GM21723 (cell line): ENCODE measurements at regions not wholly inside any gene's neighbourhood (a gene's known extent, or its start where the extent isn't known, plus 50 kb on each side); places are given as distances from the start of the nearest gene placed in this dataset.

Source experiments
- ATAC-seq: cut with Tn5 transposase; IDR thresholded peaks from one replicate; pipeline ENCODE4 v1.9.1; 2021; ENCODE audit warnings: mild to moderate bottlenecking, moderate library complexity; ENCODE audit not compliant: unreplicated experiment

- ATAC-seq: no peak
These were observed 126.5 kb downstream of the SYF2 start for GRCh38 chr1:25105836-25106235.

GRCh38 chr1:25104932-25105561 is 127.3 kb downstream of the SYF2 start:
- ATAC-seq: no peak

- ATAC-seq: no peak
These were observed 129.0 kb downstream of the SYF2 start for GRCh38 chr1:25103164-25103795.

- no peak for ATAC-seq
These were observed 132.0 kb downstream of the SYF2 start for GRCh38 chr1:25100151-25100833.

DNA sequence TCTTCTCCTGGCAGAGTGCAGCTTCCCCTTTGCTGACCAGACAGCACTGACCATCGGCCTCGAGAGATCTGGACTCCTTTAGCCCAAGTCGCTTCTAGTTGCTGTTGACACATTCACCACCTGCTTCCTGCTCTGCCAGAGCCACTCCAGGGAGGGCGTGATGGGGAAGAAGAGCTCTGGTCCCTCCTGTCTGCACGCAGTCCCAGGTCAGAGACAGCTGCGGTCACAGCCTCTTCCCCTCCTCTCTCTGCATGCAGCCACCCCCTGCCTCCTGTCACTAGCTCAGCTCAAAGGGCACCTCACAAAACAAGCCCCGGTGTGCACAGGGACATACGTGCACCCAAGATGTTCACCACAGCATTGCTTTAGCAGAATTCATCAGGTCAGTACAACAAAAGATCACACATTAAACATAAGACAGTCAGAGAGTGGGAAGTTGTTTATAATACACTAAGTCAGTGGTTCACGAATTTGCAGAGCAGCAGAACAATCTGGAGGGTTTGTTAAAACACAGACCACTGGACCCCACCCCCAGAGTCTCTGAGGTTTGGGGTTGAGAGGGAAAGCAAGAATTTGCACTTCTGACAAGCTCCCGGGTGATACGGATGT is 132.9 kb downstream of the SYF2 start:
- no peak for ATAC-seq

GRCh38 chr1:25098717-25099116 is 133.6 kb downstream of the SYF2 start:
- ATAC-seq: no peak

- no peak for ATAC-seq
These were observed 135.8 kb downstream of the SYF2 start for GRCh38 chr1:25096307-25097150.

DNA sequence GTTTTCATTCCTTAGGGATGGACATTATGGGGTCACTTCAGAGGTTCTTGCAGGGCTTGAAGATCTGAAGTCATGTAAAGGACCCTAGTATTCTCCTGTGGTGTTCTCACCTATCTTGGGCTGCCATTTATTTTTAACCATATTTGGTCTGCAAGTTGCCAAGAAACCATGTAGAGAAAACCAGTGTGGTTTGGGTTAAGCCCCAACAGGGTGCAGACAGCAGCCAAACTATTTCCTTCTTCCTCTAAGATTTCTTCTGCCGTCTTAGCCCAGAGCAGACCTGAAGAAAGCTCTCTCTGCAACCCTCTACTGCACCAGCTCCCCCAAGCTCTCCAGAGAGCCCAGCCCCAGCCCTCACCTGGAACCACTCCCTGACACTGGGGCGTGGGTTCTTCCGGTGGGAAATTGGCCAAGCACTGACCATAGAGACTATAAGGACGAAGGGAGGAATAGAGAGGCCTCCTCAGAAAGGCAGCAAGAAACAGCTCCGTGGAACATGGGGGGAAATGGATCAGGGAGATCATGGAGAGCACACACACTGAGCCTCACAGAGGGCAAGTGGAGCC is 136.6 kb downstream of the SYF2 start:
- ATAC-seq: no peak

GRCh38 chr1:25094995-25095394 is 137.3 kb downstream of the SYF2 start:
- ATAC-seq: no peak

DNA sequence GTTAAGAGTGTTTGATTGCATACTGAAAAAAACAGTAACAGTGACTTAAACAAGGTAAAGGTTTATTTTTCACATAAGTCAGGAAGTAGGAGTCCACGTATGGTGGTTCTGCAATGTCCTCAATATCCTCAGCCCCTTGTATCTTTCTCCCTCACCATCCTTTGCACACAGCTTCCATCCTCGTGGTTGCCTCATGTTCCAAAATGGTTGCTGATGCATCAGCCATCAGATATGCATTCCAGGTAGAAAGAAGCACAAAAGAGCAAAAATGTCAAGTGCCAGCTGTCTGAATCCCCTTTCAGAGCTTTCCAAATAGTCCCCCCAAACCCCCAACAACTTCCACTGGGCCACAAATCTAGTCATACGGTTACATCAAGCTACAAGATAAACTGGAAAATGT is 138.1 kb downstream of the SYF2 start:
- ATAC-seq: no peak

- no peak for ATAC-seq
These were observed 140.6 kb downstream of the SYF2 start for GRCh38 chr1:25091658-25092057.

DNA sequence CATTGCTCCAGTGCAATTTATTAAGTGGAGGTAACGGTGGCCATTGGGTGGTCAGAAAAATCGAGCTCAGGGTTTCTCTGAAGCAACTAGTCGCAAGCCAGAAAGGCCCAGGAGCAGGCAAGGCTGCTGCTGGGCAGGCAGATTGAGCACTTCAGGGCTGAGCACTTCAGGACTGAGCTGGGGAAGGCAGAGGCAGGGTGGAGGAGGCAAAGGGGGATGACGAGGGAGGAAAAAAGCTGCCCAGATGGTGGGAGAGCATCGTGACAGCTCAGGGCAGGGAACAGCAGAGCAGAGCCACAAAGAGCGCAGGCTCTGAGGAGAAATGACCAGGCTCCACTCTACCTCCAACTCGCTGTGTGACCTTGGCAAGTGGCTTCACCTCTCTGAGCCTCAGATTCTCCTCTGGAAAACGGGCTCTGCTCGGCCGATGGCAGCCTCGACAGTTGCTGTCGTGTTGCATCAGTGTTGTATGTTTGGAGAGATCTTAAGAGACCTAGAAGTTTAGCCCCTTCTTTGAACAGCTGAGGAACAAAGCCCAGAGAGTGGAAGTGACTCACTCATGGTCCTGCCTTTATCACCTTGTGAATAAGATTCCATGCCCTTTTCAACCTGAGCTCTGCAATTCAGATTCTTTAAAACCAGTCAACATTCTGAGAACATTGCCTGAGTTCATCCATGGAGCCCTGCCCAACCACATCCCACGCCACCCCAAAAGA is 141.4 kb downstream of the SYF2 start:
- no peak for ATAC-seq

- ATAC-seq: no peak
These were observed 142.5 kb downstream of the SYF2 start for GRCh38 chr1:25089772-25090171.

- no peak for ATAC-seq
These were observed 143.4 kb downstream of the SYF2 start for GRCh38 chr1:25088946-25089345.

DNA sequence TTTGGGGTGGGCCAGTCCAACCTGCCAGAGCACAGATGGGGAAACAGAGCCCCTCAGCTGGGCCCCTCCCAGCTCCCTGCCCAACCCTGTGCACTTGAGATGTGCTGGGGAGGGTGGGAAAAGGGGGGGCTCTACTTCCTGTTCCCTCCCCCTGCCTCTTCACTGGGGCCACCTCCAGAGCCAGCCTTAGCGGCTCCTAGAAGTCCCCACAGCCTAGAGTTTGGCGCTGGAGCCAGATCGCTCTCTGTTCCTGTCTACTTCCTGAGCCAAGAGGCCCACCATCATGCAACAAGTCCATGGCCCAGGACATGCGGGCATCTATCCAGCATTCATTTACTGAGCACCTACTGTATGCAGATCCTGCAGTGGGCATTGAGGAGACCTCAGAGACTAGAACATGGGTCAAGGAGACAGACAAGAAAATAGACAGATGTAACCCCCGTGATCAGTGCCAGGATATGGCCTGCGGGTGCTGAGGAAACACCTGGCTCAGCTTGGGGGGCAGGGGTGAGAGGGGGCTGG is 144.1 kb downstream of the SYF2 start:
- ATAC-seq: no peak

GRCh38 chr1:25086518-25087079 is 145.7 kb downstream of the SYF2 start:
- ATAC-seq: no peak

DNA sequence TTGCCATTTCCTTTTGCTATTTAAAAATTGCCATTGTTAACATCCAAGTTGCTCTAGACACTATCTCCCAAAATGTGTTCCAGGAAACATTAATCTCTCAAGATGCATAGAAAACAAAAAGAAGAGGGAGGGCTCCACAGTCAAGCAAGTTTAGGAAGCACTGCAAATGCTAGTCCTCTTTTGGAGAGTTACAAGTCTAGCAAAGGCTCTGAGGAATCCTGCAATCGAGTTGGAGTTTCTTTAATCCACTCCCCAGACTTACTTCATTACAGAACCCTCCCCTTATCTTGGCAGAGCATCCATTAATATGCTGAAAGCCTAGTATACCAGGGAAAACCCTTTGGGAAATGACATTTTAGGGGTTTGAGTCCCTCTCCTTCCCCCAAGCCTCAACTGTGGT is 147.9 kb downstream of the SYF2 start:
- ATAC-seq: no peak

DNA sequence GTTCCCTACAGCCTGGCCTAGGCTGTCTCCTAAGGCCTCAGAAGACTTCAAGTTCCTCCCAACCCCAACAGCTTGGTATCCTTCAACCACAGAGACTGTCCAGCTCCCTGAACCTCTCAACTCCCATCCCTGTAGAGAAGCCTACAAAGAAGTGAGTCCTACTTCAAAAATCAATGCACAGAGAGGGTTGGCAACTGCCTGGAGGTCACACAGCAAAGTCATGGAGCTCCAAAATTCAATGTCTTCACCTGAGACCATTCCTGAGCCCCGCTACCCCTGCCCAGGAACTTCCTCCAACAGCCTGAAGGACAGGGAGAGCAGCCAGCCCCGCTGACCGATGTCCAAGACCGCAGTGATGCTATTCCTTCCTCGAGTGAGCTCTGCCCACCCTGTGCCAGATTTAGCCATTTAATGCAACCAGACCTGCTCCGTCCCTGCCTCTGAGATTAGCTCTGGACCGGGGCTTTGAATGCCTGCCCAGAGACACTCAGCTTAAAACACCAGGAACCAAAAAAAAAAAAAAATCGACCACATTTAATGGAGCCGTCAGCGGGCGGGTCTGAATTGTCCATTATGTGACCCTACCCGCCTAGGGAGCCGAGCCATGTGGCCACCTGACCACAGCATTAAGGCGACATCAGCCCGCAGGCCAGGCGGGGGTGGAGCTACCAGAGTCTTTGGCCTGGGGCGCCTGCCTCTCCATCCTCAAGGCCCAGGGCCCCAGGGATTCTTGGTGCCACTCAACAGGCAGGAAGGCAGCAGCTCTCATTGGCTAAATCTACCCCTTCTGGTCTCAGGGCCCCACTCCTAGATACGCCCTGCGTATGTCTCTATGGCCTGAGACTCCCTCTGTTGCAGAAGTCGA is 148.6 kb downstream of the SYF2 start:
- ATAC-seq: no peak

GRCh38 chr1:25082995-25083394 is 149.3 kb downstream of the SYF2 start:
- no peak for ATAC-seq
